WTC11 (cell line): ENCODE measurements at regions not wholly inside any gene's neighbourhood (a gene's known extent, or its start where the extent isn't known, plus 50 kb on each side); places are given as distances from the start of the nearest gene placed in this dataset.
"Not testable (repeated sequence)": the region's sequence is repeated elsewhere in the genome, so short reads cannot be mapped to it uniquely, and the experiment has no call there.

Experiments used
- ATAC-seq: fragments of 200-7000 bp; cut with Tn5 transposase; 2 replicates; pipeline ENCODE4 v1.10.0; 2021; ENCODE audit warnings: mild to moderate bottlenecking, moderate library complexity
- CTCF ChIA-PET: fragments of 300-600 bp; sonication (Branson Sonifier 250); formaldehyde crosslinking; loops from one replicate; lab custom pipeline; 2021; ENCODE audit warnings: antibody characterized with exemption; lab: Charles Lee
- POLR2A ChIA-PET: fragments of 350-600 bp; sonication (Branson Sonifier 250); formaldehyde crosslinking; loops from one replicate; lab custom pipeline; 2021; ENCODE audit warnings: antibody characterized with exemption; lab: Charles Lee
- DNase-seq: peaks from one replicate; pipeline ENCODE4 v3.0.0; 2021; ENCODE audit warnings: low spot score
- H3K27ac Mint-ChIP-seq: 2 replicates; pipeline ENCODE4 v1.8.0; 2021; ENCODE audit warnings: mixed read lengths
- H3K27me3 Mint-ChIP-seq: 2 replicates; pipeline ENCODE4 v1.8.0; 2021; ENCODE audit warnings: low read depth, mild to moderate bottlenecking, moderate library complexity, mixed read lengths
- H3K36me3 Mint-ChIP-seq: 2 replicates; pipeline ENCODE4 v1.8.0; 2021; ENCODE audit warnings: mixed read lengths
- H3K4me1 Mint-ChIP-seq: 2 replicates; pipeline ENCODE4 v1.8.0; 2022; ENCODE audit warnings: mixed read lengths
- H3K4me3 Mint-ChIP-seq: 2 replicates; pipeline ENCODE4 v1.8.0; 2021; ENCODE audit warnings: mild to moderate bottlenecking, moderate library complexity, mixed read lengths
- H3K9me3 Mint-ChIP-seq: 2 replicates; pipeline ENCODE4 v1.8.0; 2021; ENCODE audit warnings: mixed read lengths
- AFF4 ChIP-seq: sonication (generic); formaldehyde crosslinking; IDR thresholded peaks from 2 replicates; pipeline ENCODE4 v1.8.1; 2023; ENCODE audit warnings: mild to moderate bottlenecking, missing genetic modification reagents, borderline replicate concordance
- ATF1 ChIP-seq: sonication (generic); formaldehyde crosslinking; IDR thresholded peaks from 2 replicates; pipeline ENCODE4 v1.8.1; 2023; ENCODE audit warnings: mild to moderate bottlenecking, moderate library complexity, missing genetic modification reagents
- FOXK1 ChIP-seq: sonication (generic); formaldehyde crosslinking; IDR thresholded peaks from 2 replicates; pipeline ENCODE4 v1.8.0; 2022; ENCODE audit warnings: mild to moderate bottlenecking, moderate library complexity, missing genetic modification reagents
- GTF2I ChIP-seq: fragments of 250-450 bp; sonication (Bioruptor Pico); conservative IDR thresholded peaks from 2 replicates; pipeline ENCODE4 v1.4.0; 2021; ENCODE audit warnings: mild to moderate bottlenecking
- IRF2 ChIP-seq: sonication (generic); formaldehyde crosslinking; IDR thresholded peaks from 2 replicates; pipeline ENCODE4 v1.8.0; 2022; ENCODE audit warnings: low read depth, missing genetic modification reagents, borderline replicate concordance
- MAX ChIP-seq: sonication (generic); formaldehyde crosslinking; IDR thresholded peaks from 2 replicates; pipeline ENCODE4 v1.8.0; 2022; ENCODE audit warnings: mild to moderate bottlenecking, missing genetic modification reagents
- MYBL2 ChIP-seq: sonication (generic); formaldehyde crosslinking; IDR thresholded peaks from 2 replicates; pipeline ENCODE4 v1.8.1; 2023; ENCODE audit warnings: mild to moderate bottlenecking, moderate library complexity, missing genetic modification reagents
- NR2C2 ChIP-seq: sonication (generic); formaldehyde crosslinking; IDR thresholded peaks from 2 replicates; pipeline ENCODE4 v1.8.0; 2022; ENCODE audit warnings: mild to moderate bottlenecking, missing genetic modification reagents
- PRRX2 ChIP-seq: fragments of 250-450 bp; sonication (Bioruptor Pico); IDR thresholded peaks from 2 replicates; pipeline ENCODE4 v1.8.0; 2021; ENCODE audit warnings: mild to moderate bottlenecking
- RELA ChIP-seq: sonication (generic); formaldehyde crosslinking; IDR thresholded peaks from 2 replicates; pipeline ENCODE4 v1.8.1; 2022; ENCODE audit warnings: missing genetic modification reagents, mild to moderate bottlenecking, borderline replicate concordance
- SOX15 ChIP-seq: fragments of 250-450 bp; sonication (Bioruptor Pico); IDR thresholded peaks from 2 replicates; pipeline ENCODE4 v1.9.0; 2021; ENCODE audit warnings: mild to moderate bottlenecking
- SP1 ChIP-seq: sonication (generic); formaldehyde crosslinking; conservative IDR thresholded peaks from 2 replicates; pipeline ENCODE4 v1.8.1; 2022; ENCODE audit warnings: missing genetic modification reagents
- TEAD1 ChIP-seq: sonication (generic); formaldehyde crosslinking; IDR thresholded peaks from 2 replicates; pipeline ENCODE4 v1.8.0; 2022; ENCODE audit warnings: mild to moderate bottlenecking, missing genetic modification reagents
- ZBTB21 ChIP-seq: sonication (generic); formaldehyde crosslinking; IDR thresholded peaks from 2 replicates; pipeline ENCODE4 v1.8.1; 2023; ENCODE audit warnings: mild to moderate bottlenecking, missing genetic modification reagents, borderline replicate concordance
- ZMAT4 ChIP-seq: fragments of 250-450 bp; sonication (Bioruptor Pico); IDR thresholded peaks from 2 replicates; pipeline ENCODE4 v1.9.0; 2021; ENCODE audit warnings: mild to moderate bottlenecking
- ZNF263 ChIP-seq: sonication (generic); formaldehyde crosslinking; IDR thresholded peaks from 2 replicates; pipeline ENCODE4 v1.8.1; 2022; ENCODE audit warnings: low read depth, mild to moderate bottlenecking, moderate library complexity, missing genetic modification reagents
- ZNF423 ChIP-seq: fragments of 250-450 bp; sonication (Bioruptor Pico); IDR thresholded peaks from 2 replicates; pipeline ENCODE4 v2.1.2; 2022; ENCODE audit warnings: mild to moderate bottlenecking, moderate library complexity
- ZNF512 ChIP-seq: sonication (generic); formaldehyde crosslinking; IDR thresholded peaks from 2 replicates; pipeline ENCODE4 v1.8.1; 2022; ENCODE audit warnings: missing genetic modification reagents, borderline replicate concordance
- ZNF532 ChIP-seq: fragments of 250-450 bp; sonication (Bioruptor Pico); IDR thresholded peaks from 2 replicates; pipeline ENCODE4 v1.9.0; 2021; ENCODE audit warnings: mild to moderate bottlenecking, borderline replicate concordance

- CTCF ChIA-PET, result no interaction called here
- Mint-ChIP-seq H3K4me3 (no peak overlapping the region), H3K4me1 (peaks cover 43% of the 10 kb centered on the region), H3K36me3 (no peaks in the 10 kb centered on the region), H3K27me3 (no peaks in the 10 kb centered on the region), H3K9me3 (no peaks in the 10 kb centered on the region), H3K27ac (no peak overlapping the region)
- TF ChIP-seq FOXK1 (no peak), AFF4 (no peak), ZNF263 (CRISPR knock-in tag) (no peak), IRF2 (CRISPR knock-in tag) (no peak), PRRX2 (no peak)
- DNase-seq (no peak), ATAC-seq (no peak)
- POLR2A ChIA-PET, result no interaction called here
Observed at GRCh38 chr2:16183345-16183744, 243.0 kb downstream of the MYCN start.

GRCh38 chr2:16182841-16183240, 242.5 kb downstream of the MYCN start:
- Mint-ChIP-seq H3K4me1 (peaks cover 40% of the 10 kb centered on the region), H3K9me3 (no peaks in the 10 kb centered on the region), H3K27ac (no peak overlapping the region), H3K27me3 (no peaks in the 10 kb centered on the region), H3K36me3 (no peaks in the 10 kb centered on the region)
- no peak for DNase-seq
- CTCF ChIA-PET, result no interaction called here
- no peak for TF ChIP-seq TEAD1 (CRISPR knock-in tag)
- TF ChIP-seq, all 79 proteins: peak for 0
- POLR2A ChIA-PET, result no interaction called here
- H3K4me3 Mint-ChIP-seq, result no peak overlapping the region
- ATAC-seq, result no peak

- ATAC-seq, H3K27ac Mint-ChIP-seq, H3K27me3 Mint-ChIP-seq, H3K36me3 Mint-ChIP-seq, H3K4me3 Mint-ChIP-seq, H3K9me3 Mint-ChIP-seq, DNase-seq, POLR2A ChIA-PET, CTCF ChIA-PET: not testable (repeated sequence)
- peaks cover 37% of the 10 kb centered on the region for H3K4me1 Mint-ChIP-seq
Observed at GRCh38 chr2:16182311-16182815, 242.0 kb downstream of the MYCN start.

GRCh38 chr2:16181741-16182090, 241.4 kb downstream of the MYCN start:
- H3K36me3 Mint-ChIP-seq, result no peaks in the 10 kb centered on the region
- peaks cover 31% of the 10 kb centered on the region for H3K4me1 Mint-ChIP-seq
- H3K27me3 Mint-ChIP-seq, result no peaks in the 10 kb centered on the region
- no peak overlapping the region for H3K4me3 Mint-ChIP-seq
- no peaks in the 10 kb centered on the region for H3K9me3 Mint-ChIP-seq
- ChIA-PET POLR2A (no interaction called here), CTCF (no interaction called here)
- DNase-seq (no peak), ATAC-seq (no peak)
- H3K27ac Mint-ChIP-seq, result no peak overlapping the region
- TF ChIP-seq ATF1 (CRISPR knock-in tag) (no peak), ZMAT4 (no peak), ZBTB21 (no peak), MYBL2 (no peak), RELA (CRISPR knock-in tag) (no peak), NR2C2 (no peak), FOXK1 (no peak), ZNF532 (CRISPR knock-in tag) (no peak), ZNF512 (CRISPR knock-in tag) (no peak), ZNF423 (no peak), GTF2I (CRISPR knock-in tag) (no peak), SOX15 (CRISPR knock-in tag) (no peak), MAX (CRISPR knock-in tag) (no peak), SP1 (CRISPR knock-in tag) (no peak)
